Endothelial cell of umbilical vein (primary cell): ENCODE measurements at regions not wholly inside any gene's neighbourhood (a gene's known extent, or its start where the extent isn't known, plus 50 kb on each side); places are given as distances from the start of the nearest gene placed in this dataset.

Experiments used
- BruUV-seq: library from RNA; stranded (reverse); fragments of 400-500 nt; replicated peaks from 2 replicates; lab custom pipeline; 2021; lab: Mats Ljungman, UMichigan
- CTCF ChIA-PET: fragments of 300-600, 350-600 bp; sonication (Branson Sonifier 250); formaldehyde crosslinking; loops from one replicate; lab custom pipeline; 2021; ENCODE audit warnings: antibody characterized with exemption, inconsistent platforms; lab: Charles Lee
- POLR2A ChIA-PET: fragments of 300-600, 350-600 bp; sonication (Branson Sonifier 250); formaldehyde crosslinking; loops from one replicate; lab custom pipeline; 2021; ENCODE audit warnings: antibody characterized with exemption, inconsistent platforms; lab: Charles Lee
- DNase-seq: peaks from one replicate; pipeline ENCODE4 v3.0.0-alpha.2; 2011; ENCODE audit warnings: low read depth, low spot score
- FAIRE-seq: peaks from 2 replicates; lab custom pipeline; 2011; peaks lifted over from hg19 to GRCh38; lab: Jason Lieb, UNC
- H2AFZ ChIP-seq: 2 replicates; pipeline ENCODE4 v1.6.0; 2012; ENCODE audit warnings: low read depth, low read length, control low read depth, inconsistent platforms
- H3K27ac ChIP-seq: 2 replicates; pipeline ENCODE4 v1.5.1; 2011; ENCODE audit warnings: low read depth, mild to moderate bottlenecking, control low read depth, low read length, moderate library complexity; ENCODE audit not compliant: insufficient read depth
- H3K27me3 ChIP-seq, 2 experiments: 2 replicates each; pipeline versions ENCODE4 v1.6.0 to v1.6.1; 2011; ENCODE audit warnings: low read length in 2 of 2, mixed read lengths in 1 of 2; ENCODE audit not compliant: control insufficient read depth in 2 of 2, insufficient read depth in 2 of 2
- H3K36me3 ChIP-seq, 2 experiments: 2 replicates in 1 of 2; 3 replicates in 1 of 2; pipeline ENCODE4 v1.5.1; 2011; ENCODE audit warnings: low read length in 2 of 2, mild to moderate bottlenecking in 1 of 2, moderate library complexity in 1 of 2; ENCODE audit not compliant: control insufficient read depth in 2 of 2, insufficient read depth in 2 of 2; ENCODE audit errors: extremely low read depth in 1 of 2
- H3K4me1 ChIP-seq: 3 replicates; pipeline ENCODE4 v1.5.1; 2011; ENCODE audit warnings: mild to moderate bottlenecking, low read length; ENCODE audit not compliant: control insufficient read depth, insufficient read depth; ENCODE audit errors: extremely low read depth
- H3K4me2 ChIP-seq: 2 replicates; pipeline ENCODE4 v1.6.1; 2011; ENCODE audit warnings: low read length, control low read depth, mixed read lengths; ENCODE audit not compliant: insufficient read depth
- H3K4me3 ChIP-seq, 3 experiments: fragments of 200-600 bp in 1 of 3; sonication (generic), shearing (Covaris generic) in 1 of 3; replicated peaks in 1 of 3; 2 replicates each; pipeline ENCODE4 v1.5.1; 2011 to 2016; ENCODE audit warnings: control low read depth in 3 of 3, low read length in 3 of 3, mild to moderate bottlenecking in 2 of 3, inconsistent platforms in 1 of 3, low read depth in 1 of 3, moderate library complexity in 1 of 3; ENCODE audit not compliant: insufficient read depth in 1 of 3
- H3K79me2 ChIP-seq: 2 replicates; pipeline ENCODE4 v1.6.0; 2012; ENCODE audit warnings: low read length, inconsistent platforms; ENCODE audit not compliant: control insufficient read depth, insufficient read depth
- H3K9ac ChIP-seq: replicated peaks from 2 replicates; pipeline ENCODE3; 2011; ENCODE audit warnings: low read length, control low read depth; ENCODE audit not compliant: insufficient read depth; ENCODE audit errors: extremely low read depth
- H3K9me1 ChIP-seq: replicated peaks from 3 replicates; pipeline ENCODE4 v1.6.0; 2011; ENCODE audit warnings: mild to moderate bottlenecking, low read length; ENCODE audit not compliant: control insufficient read depth, insufficient read depth; ENCODE audit errors: extremely low read depth
- H3K9me3 ChIP-seq: replicated peaks from 2 replicates; pipeline ENCODE4 v1.5.1; 2012; ENCODE audit warnings: low read length, inconsistent platforms; ENCODE audit not compliant: control insufficient read depth, insufficient read depth
- H4K20me1 ChIP-seq: replicated peaks from 2 replicates; pipeline ENCODE3; 2011; ENCODE audit warnings: mild to moderate bottlenecking, low read length; ENCODE audit not compliant: control insufficient read depth, insufficient read depth; ENCODE audit errors: extremely low read depth
- EZH2 ChIP-seq: IDR thresholded peaks from 2 replicates; pipeline ENCODE4 v1.6.1; 2012; ENCODE audit warnings: borderline replicate concordance, low read depth, mild to moderate bottlenecking, moderate library complexity, low read length, inconsistent platforms; ENCODE audit not compliant: severe bottlenecking
- FOS ChIP-seq: IDR thresholded peaks from 2 replicates; pipeline ENCODE4 v1.6.1; 2011; ENCODE audit warnings: mild to moderate bottlenecking, low read length, moderate library complexity, borderline replicate concordance; ENCODE audit not compliant: insufficient read depth
- GATA2 ChIP-seq: IDR thresholded peaks from 2 replicates; pipeline ENCODE4 v1.7.0; 2011; ENCODE audit warnings: low read depth, mild to moderate bottlenecking, moderate library complexity, mixed read lengths, low read length; ENCODE audit not compliant: insufficient read length, insufficient read depth
- JUN ChIP-seq: IDR thresholded peaks from 2 replicates; pipeline ENCODE4 v1.6.1; 2011; ENCODE audit warnings: borderline replicate concordance, low read depth; ENCODE audit not compliant: insufficient read length, insufficient read depth
- MYC ChIP-seq: IDR thresholded peaks from one replicate; pipeline ENCODE4 v1.6.1; 2011; ENCODE audit warnings: mild to moderate bottlenecking, low read depth, low read length
- POLR2A ChIP-seq: IDR thresholded peaks from 2 replicates; pipeline ENCODE4 v1.6.1; 2012; ENCODE audit warnings: low read depth, mild to moderate bottlenecking, control low read depth, low read length
- POLR2AphosphoS5 ChIP-seq: IDR thresholded peaks from 2 replicates; pipeline ENCODE4 v1.6.1; 2012; ENCODE audit warnings: low read depth, mild to moderate bottlenecking, control low read depth, low read length, moderate library complexity; ENCODE audit not compliant: insufficient read depth
- dilution Hi-C: fragments of 300-500 bp; cut with MboI; formaldehyde crosslinking; loops from one replicate; pipeline ENCODE4 v1.15.0; 2019; ENCODE audit warnings: low sequenced_read_pairs; ENCODE audit not compliant: extremely low pct_ligation_motif_present
- intact Hi-C: fragments of 100-400 bp; cut with micrococcal nuclease; formaldehyde crosslinking; loops from one replicate; pipeline ENCODE4 v1.10.0; 2022
- TF ChIP-seq, protein P1 (sequence below): IDR thresholded peaks from 2 replicates; pipeline ENCODE4 v1.6.1; 2011; ENCODE audit not compliant: insufficient read depth, insufficient read length
- TF ChIP-seq, protein P2 (sequence below), 2 donors: IDR thresholded peaks; 1 replicate in 1 of 2; 2 replicates in 1 of 2; pipeline ENCODE4 v1.5.1; 2011; ENCODE audit warnings: low read length in 2 of 2, mild to moderate bottlenecking in 2 of 2, moderate library complexity in 2 of 2, control low read depth in 1 of 2, inconsistent platforms in 1 of 2, low read depth in 1 of 2; ENCODE audit not compliant: insufficient read depth in 1 of 2; ENCODE audit errors: extremely low read depth in 1 of 2

DNA sequence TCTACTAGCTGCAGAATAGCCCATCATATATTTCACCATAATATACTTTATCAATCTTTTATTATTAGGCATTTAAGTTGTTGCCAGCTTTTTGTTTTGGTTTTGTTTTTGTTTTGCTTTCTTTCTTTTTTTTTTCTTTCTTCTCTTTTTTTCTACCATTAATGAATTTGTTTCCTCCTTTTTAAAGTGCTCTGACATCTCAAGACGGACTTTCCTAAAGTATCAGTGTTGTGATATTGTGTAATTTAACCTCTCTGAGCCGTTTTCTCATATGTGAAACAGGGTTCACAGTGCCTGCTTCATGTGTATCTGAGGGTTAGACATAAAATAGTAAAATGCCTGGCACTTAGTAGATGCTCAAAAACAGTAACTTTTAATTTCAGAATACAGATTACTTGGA, 109.5 kb upstream of the IL12A start:
- POLR2A ChIA-PET, result no interaction called here

More for the DNA sequence above, 109.5 kb upstream of the IL12A start:
- no peak overlapping the region for H3K4me3 ChIP-seq
- H3K79me2 ChIP-seq, result peaks cover 40% of the 10 kb centered on the region
- no peaks in the 10 kb centered on the region for H3K27me3 ChIP-seq
- intact Hi-C loops (loop anchor here (10.0 kb wide), 1 partner anchor 686 kb away; the partner anchor contains the start of gene KPNA4), dilution Hi-C loops (no loop called here)
- no peak overlapping the region for H3K27ac ChIP-seq
- no peak overlapping the region for H2AFZ ChIP-seq
- H3K9me1 ChIP-seq, result no peaks in the 10 kb centered on the region
- FAIRE-seq, result no peak
- H3K4me1 ChIP-seq, result peaks cover 30% of the 10 kb centered on the region
- CTCF ChIA-PET, result interaction anchor here (2.0 kb wide), 1 partner anchor 51 kb away, joined by 12 read pairs; no protein-coding TSS in a partner anchor
- TF ChIP-seq JUN (no peak), POLR2AphosphoS5 (no peak), MYC (no peak), POLR2A (no peak), GATA2 (no peak), FOS (no peak), EZH2 (no peak)
- TF ChIP-seq, protein P1, sequence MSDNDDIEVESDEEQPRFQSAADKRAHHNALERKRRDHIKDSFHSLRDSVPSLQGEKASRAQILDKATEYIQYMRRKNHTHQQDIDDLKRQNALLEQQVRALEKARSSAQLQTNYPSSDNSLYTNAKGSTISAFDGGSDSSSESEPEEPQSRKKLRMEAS, result no peak
- TF ChIP-seq, protein P2, sequence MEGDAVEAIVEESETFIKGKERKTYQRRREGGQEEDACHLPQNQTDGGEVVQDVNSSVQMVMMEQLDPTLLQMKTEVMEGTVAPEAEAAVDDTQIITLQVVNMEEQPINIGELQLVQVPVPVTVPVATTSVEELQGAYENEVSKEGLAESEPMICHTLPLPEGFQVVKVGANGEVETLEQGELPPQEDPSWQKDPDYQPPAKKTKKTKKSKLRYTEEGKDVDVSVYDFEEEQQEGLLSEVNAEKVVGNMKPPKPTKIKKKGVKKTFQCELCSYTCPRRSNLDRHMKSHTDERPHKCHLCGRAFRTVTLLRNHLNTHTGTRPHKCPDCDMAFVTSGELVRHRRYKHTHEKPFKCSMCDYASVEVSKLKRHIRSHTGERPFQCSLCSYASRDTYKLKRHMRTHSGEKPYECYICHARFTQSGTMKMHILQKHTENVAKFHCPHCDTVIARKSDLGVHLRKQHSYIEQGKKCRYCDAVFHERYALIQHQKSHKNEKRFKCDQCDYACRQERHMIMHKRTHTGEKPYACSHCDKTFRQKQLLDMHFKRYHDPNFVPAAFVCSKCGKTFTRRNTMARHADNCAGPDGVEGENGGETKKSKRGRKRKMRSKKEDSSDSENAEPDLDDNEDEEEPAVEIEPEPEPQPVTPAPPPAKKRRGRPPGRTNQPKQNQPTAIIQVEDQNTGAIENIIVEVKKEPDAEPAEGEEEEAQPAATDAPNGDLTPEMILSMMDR (IDR thresholded peaks at IDR 0.05; ENCODE audit: extremely low read depth in 1 of 2, insufficient read depth in 1 of 2, low read depth in 1 of 2, low read length in 2 of 2), result no peak
- H3K9ac ChIP-seq, result no peak overlapping the region
- H3K9me3 ChIP-seq, result no peaks in the 10 kb centered on the region
- no peak overlapping the region for H3K4me2 ChIP-seq
- H4K20me1 ChIP-seq, result no peaks in the 10 kb centered on the region
- no peak for DNase-seq
- no TSS peak for BruUV-seq
- H3K36me3 ChIP-seq, result peaks cover 0 to 4% of the 10 kb centered on the region in 2 experiments
